ENCODE measurements at regions not wholly inside any gene's neighbourhood (a gene's known extent, or its start where the extent isn't known, plus 50 kb on each side); places are given as distances from the start of the nearest gene placed in this dataset.

- H3K27ac ChIP-seq, result no peak overlapping the region
Measured at GRCh38 chr20:50320901-50321796, 130.5 kb downstream of the CEBPB start.

GRCh38 chr20:50321797-50322480 lies 131.3 kb downstream of the CEBPB start:
- H3K27ac ChIP-seq, result no peak overlapping the region
- TF ChIP-seq, protein P1, sequence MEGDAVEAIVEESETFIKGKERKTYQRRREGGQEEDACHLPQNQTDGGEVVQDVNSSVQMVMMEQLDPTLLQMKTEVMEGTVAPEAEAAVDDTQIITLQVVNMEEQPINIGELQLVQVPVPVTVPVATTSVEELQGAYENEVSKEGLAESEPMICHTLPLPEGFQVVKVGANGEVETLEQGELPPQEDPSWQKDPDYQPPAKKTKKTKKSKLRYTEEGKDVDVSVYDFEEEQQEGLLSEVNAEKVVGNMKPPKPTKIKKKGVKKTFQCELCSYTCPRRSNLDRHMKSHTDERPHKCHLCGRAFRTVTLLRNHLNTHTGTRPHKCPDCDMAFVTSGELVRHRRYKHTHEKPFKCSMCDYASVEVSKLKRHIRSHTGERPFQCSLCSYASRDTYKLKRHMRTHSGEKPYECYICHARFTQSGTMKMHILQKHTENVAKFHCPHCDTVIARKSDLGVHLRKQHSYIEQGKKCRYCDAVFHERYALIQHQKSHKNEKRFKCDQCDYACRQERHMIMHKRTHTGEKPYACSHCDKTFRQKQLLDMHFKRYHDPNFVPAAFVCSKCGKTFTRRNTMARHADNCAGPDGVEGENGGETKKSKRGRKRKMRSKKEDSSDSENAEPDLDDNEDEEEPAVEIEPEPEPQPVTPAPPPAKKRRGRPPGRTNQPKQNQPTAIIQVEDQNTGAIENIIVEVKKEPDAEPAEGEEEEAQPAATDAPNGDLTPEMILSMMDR (conservative IDR thresholded peaks at IDR 0.05), result no peak
- TF ChIP-seq ZFX (IDR thresholded peaks at IDR 0.05), result no peak

More at GRCh38 chr20:50320901-50321796, 130.5 kb downstream of the CEBPB start:
- TF ChIP-seq, protein P1 (conservative IDR thresholded peaks at IDR 0.05), result no peak
- TF ChIP-seq ZFX (IDR thresholded peaks at IDR 0.05), result no peak

DNA sequence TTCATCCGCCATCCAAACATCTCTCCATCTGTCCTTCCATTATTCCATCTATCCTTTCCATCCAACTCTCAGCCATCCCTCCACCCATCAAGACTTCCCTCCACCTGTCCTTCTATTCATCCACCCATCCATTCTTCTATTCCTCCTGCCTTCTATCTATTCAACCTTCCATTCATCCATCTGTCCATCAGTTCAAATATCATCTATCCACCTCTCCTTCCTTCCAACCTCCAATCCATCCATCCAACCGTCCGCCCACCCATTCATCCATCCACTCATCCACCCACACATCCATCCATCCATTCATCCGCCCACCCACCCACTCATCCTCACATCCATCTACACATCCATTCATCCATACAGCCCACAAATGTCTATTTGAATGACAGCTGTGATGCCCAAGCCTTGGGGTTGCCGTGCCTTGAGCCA lies 132.1 kb downstream of the CEBPB start:
- no peak for TF ChIP-seq ZFX (IDR thresholded peaks at IDR 0.05)
- TF ChIP-seq, protein P1 (conservative IDR thresholded peaks at IDR 0.05), result no peak
- no peak overlapping the region for H3K27ac ChIP-seq

DNA sequence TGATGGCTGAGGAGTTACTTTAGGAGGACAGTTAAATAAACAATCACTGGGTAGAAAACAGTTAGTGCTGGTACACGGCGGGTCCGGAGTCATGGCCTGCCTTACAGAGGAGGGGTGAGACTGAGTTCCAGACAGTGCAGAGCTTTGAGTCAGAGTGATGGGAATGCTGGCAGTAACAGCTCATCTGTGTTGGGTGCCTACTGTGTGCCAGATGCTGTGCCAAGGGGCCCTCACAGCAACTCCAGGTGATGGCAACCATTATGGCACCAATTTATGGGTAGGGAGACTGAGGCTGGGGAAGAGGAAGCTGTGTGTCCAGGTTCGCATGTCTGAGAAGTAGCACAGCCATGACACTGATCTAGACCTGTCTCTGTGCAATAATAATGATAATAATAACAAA lies 132.6 kb downstream of the CEBPB start:
- TF ChIP-seq, protein P1 (conservative IDR thresholded peaks at IDR 0.05), result no peak
- TF ChIP-seq ZFX (IDR thresholded peaks at IDR 0.05), result no peak
- no peak overlapping the region for H3K27ac ChIP-seq

DNA sequence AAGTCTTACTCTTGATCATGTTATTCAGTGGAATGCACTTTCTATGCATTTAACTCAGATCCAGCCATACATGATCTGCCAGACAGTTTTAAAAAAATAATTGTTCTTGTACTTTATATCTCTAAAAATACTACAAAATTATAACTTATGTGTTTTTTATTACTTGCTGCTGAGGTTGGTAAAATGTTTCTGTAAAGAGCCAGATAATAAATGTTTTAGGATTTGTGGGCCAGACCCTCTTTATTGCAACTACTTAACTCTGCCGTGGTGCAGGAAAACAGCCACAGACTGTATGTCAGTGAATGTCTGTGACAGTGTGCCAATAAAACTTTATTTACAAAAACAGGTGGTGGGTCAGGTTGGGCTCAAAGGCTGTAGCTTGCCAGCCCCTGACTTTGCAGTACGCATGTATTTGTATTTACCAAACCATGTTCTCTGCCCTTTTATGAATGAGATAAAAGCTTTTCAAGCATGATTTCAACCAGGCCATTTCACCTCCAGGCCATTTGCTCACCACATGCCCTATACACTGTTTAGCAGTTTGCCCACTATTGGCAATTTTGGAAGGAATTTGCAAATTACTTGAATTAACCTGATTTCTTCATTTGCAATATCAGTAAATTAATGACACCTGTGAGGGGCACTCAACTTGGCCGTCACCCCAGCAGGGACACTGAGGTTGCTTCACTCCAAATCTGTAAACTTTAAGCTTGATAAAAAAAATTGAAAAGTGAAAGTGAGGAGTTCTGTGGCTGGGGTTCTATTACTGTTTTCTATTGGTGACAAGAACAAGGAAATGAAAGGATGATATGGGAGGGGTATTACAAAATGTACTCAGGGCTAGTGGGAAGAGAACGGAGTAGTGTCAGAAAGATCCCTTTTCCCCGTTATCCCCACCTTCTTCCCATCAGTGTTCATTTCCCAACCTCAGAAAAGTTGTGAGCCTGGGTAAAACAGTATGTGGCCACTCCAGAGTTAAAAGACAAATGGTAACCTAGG lies 133.4 kb downstream of the CEBPB start:
- TF ChIP-seq, protein P1 (conservative IDR thresholded peaks at IDR 0.05), result no peak
- no peak for TF ChIP-seq ZFX (IDR thresholded peaks at IDR 0.05)
- H3K27ac ChIP-seq, result no peak overlapping the region

DNA sequence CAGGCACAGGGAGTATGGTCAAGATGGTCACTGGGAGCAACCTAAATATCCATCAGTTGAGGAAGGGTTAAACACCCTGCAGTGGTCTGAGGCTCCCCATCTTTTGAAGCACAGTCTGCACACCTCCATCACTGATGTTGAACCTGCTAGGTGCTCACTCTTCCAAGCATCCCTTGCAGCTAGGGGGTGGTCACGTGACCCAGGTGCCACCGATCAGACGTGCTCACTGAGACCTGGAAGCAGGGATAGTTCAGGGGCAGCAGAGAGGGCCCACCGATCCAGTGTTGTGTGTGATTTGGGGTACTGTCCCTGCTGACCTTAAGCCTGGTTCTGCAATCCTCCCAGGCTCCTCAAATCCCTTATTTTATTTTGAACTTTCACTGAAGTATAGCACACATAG lies 134.6 kb downstream of the CEBPB start:
- no peak for TF ChIP-seq ZFX (IDR thresholded peaks at IDR 0.05)
- TF ChIP-seq, protein P1 (conservative IDR thresholded peaks at IDR 0.05), result no peak
- H3K27ac ChIP-seq, result no peak overlapping the region
